Keratinocyte (primary cell): ENCODE measurements at regions not wholly inside any gene's neighbourhood (a gene's known extent, or its start where the extent isn't known, plus 50 kb on each side); places are given as distances from the start of the nearest gene placed in this dataset.

Source experiments
- EZH2 ChIP-seq: IDR thresholded peaks from one replicate; pipeline ENCODE4 v1.6.1; 2012; ENCODE audit warnings: inconsistent platforms, mild to moderate bottlenecking, low read length, moderate library complexity
- TF ChIP-seq, protein P1 (sequence below), 3 experiments: IDR thresholded peaks in 1 of 3; conservative IDR thresholded peaks in 1 of 3; optimal IDR thresholded peaks in 1 of 3; 2 replicates in 2 of 3; 3 replicates in 1 of 3; pipeline versions ENCODE3 to v1.5.1; 2011; ENCODE audit warnings: low read length in 3 of 3, mild to moderate bottlenecking in 3 of 3, moderate library complexity in 2 of 3, control low read depth in 1 of 3, inconsistent platforms in 1 of 3; ENCODE audit not compliant: insufficient read depth in 2 of 3; ENCODE audit errors: extremely low read depth in 1 of 3

DNA sequence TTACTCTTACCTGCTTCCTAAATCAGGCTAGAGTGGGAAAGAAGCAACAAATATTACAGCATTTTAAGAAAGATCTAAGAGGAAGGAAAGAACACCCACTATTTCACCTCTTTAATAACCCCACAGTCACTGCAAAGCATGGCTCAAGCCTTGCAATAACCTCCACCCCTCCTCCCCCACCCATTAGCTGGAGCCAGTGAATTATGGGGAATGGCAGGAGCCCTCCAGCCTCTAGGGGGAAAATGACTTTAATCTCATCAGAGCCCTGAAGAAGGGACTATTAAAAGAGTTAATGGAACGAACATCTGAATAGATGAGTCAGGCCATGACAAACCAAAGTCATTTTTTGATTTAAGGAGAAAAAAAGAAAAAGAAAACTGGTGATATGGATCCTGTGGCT lies 630.7 kb upstream of the PLXNA2 start:
- TF ChIP-seq, protein P1, sequence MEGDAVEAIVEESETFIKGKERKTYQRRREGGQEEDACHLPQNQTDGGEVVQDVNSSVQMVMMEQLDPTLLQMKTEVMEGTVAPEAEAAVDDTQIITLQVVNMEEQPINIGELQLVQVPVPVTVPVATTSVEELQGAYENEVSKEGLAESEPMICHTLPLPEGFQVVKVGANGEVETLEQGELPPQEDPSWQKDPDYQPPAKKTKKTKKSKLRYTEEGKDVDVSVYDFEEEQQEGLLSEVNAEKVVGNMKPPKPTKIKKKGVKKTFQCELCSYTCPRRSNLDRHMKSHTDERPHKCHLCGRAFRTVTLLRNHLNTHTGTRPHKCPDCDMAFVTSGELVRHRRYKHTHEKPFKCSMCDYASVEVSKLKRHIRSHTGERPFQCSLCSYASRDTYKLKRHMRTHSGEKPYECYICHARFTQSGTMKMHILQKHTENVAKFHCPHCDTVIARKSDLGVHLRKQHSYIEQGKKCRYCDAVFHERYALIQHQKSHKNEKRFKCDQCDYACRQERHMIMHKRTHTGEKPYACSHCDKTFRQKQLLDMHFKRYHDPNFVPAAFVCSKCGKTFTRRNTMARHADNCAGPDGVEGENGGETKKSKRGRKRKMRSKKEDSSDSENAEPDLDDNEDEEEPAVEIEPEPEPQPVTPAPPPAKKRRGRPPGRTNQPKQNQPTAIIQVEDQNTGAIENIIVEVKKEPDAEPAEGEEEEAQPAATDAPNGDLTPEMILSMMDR (optimal IDR thresholded peaks at IDR 0.05 in 1 of 3, IDR thresholded peaks at IDR 0.05 in 1 of 3, conservative IDR thresholded peaks at IDR 0.05 in 1 of 3; ENCODE audit: extremely low read depth in 1 of 3, insufficient read depth in 2 of 3, low read length in 3 of 3) = no peak
- TF ChIP-seq EZH2 = no peak
